Karpas-422 (cell line): ENCODE measurements at regions not wholly inside any gene's neighbourhood (a gene's known extent, or its start where the extent isn't known, plus 50 kb on each side); places are given as distances from the start of the nearest gene placed in this dataset.

Experiments
- DNase-seq: peaks from one replicate; pipeline ENCODE4 v3.0.0-alpha.2; 2015
- H2AFZ ChIP-seq: fragments of 200-600 bp; sonication (generic); 2 replicates; pipeline ENCODE4 v1.6.1; 2014; ENCODE audit warnings: antibody characterized with exemption, low read length, mixed read lengths
- H3K27ac ChIP-seq: fragments of 200-600 bp; sonication (generic); 2 replicates; pipeline ENCODE4 v1.5.1; 2014; ENCODE audit warnings: mild to moderate bottlenecking, low read length, moderate library complexity
- H3K27me3 ChIP-seq: fragments of 200-600 bp; sonication (generic); 2 replicates; pipeline ENCODE4 v1.6.1; 2014; ENCODE audit warnings: low read length, mixed read lengths
- H3K36me3 ChIP-seq: fragments of 200-600 bp; sonication (generic); 2 replicates; pipeline ENCODE4 v1.6.1; 2014; ENCODE audit warnings: low read length, mixed read lengths; ENCODE audit not compliant: insufficient read depth
- H3K4me1 ChIP-seq: fragments of 200-600 bp; sonication (generic); 2 replicates; pipeline ENCODE4 v1.6.1; 2014; ENCODE audit warnings: mild to moderate bottlenecking, low read length, mixed read lengths
- H3K4me2 ChIP-seq: fragments of 200-600 bp; sonication (generic); 2 replicates; pipeline ENCODE4 v1.6.1; 2014; ENCODE audit warnings: low read length, low read depth, mild to moderate bottlenecking; ENCODE audit not compliant: poor library complexity, severe bottlenecking
- H3K4me3 ChIP-seq: fragments of 200-600 bp; sonication (generic); 2 replicates; pipeline ENCODE4 v1.5.1; 2014; ENCODE audit warnings: mild to moderate bottlenecking, antibody characterized with exemption, low read length, mixed read lengths
- H3K79me2 ChIP-seq: fragments of 200-600 bp; sonication (generic); 2 replicates; pipeline ENCODE4 v1.6.1; 2014; ENCODE audit warnings: mild to moderate bottlenecking, low read length, mixed read lengths
- H3K9ac ChIP-seq: fragments of 200-600 bp; sonication (generic); 2 replicates; pipeline ENCODE4 v1.6.0; 2014; ENCODE audit warnings: low read length
- H3K9me2 ChIP-seq: fragments of 200-600 bp; sonication (generic), shearing (Covaris generic); replicated peaks from 2 replicates; pipeline ENCODE4 v1.6.0; 2014; ENCODE audit warnings: mild to moderate bottlenecking, low read length, moderate library complexity; ENCODE audit not compliant: insufficient read depth
- H3K9me3 ChIP-seq: fragments of 300-700, 200-600 bp; sonication (generic); 2 replicates; pipeline ENCODE4 v1.6.1; 2014; ENCODE audit warnings: low read length, mixed read lengths
- H4K20me1 ChIP-seq: fragments of 200-600 bp; sonication (generic); 2 replicates; pipeline ENCODE4 v1.6.1; 2014; ENCODE audit warnings: mild to moderate bottlenecking, antibody characterized with exemption, low read length, low read depth; ENCODE audit not compliant: insufficient read depth

DNA sequence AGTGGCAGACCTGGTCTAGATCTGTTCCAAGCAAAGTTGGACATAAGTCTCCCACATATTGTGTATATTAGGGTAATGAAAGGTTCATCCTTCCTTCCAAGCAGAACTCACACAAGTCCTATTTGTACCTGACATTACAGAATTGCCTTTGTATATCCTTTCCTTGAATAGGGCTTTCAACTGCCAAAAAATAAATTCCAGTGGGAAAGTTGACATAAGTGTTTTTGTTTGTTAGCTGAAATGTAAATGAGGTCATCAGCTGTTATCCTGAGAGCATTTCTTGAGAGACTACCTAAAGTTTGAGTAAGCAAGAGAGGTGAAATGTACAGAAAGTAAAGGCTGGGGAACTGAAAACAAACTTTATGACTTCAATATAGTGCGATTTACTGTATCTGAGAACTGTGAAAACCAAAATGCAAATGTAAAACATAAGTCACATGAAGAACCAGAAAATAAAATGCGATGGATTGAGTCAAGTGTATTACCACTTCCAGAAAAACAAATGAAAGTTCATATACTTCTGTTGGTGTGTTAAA lies 527.3 kb upstream of the SEMA3D start:
- H3K9me2 ChIP-seq = no peaks in the 10 kb centered on the region
- H3K4me3 ChIP-seq = no peak overlapping the region
- no peaks in the 10 kb centered on the region for H3K27me3 ChIP-seq
- no peak for DNase-seq
- no peaks in the 10 kb centered on the region for H3K4me1 ChIP-seq
- no peaks in the 10 kb centered on the region for H3K36me3 ChIP-seq
- H2AFZ ChIP-seq = no peak overlapping the region
- H3K4me2 ChIP-seq = no peak overlapping the region
- no peaks in the 10 kb centered on the region for H3K79me2 ChIP-seq
- no peak overlapping the region for H3K27ac ChIP-seq
- H4K20me1 ChIP-seq = no peaks in the 10 kb centered on the region
- H3K9ac ChIP-seq = no peak overlapping the region
- peaks cover 13% of the 10 kb centered on the region for H3K9me3 ChIP-seq

DNA sequence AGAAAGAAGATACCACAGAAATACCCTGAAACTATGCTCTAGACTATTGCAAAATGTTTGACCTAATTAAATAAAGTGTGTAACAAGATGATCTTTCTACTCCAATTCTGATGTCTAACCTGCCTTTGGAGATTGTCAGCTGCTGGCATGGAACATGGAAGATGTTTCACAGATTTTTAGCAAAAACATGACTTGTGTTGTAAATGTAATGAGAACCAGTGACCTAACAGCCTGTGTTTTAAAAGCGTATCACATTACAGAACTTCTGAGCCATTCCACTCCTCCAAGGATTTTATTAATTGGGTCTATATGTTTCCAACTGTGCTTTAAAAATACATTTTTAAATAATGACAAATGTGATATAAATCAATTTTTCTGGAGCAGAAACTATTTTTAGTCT lies 526.3 kb upstream of the SEMA3D start:
- Histone ChIP-seq H3K4me3 (no peak overlapping the region), H3K27ac (no peak overlapping the region), H3K36me3 (no peaks in the 10 kb centered on the region), H3K9me3 (peaks cover 13% of the 10 kb centered on the region), H3K27me3 (no peaks in the 10 kb centered on the region), H3K9me2 (no peaks in the 10 kb centered on the region), H3K4me2 (no peak overlapping the region), H2AFZ (no peak overlapping the region), H3K4me1 (no peaks in the 10 kb centered on the region), H3K79me2 (no peaks in the 10 kb centered on the region), H3K9ac (no peak overlapping the region), H4K20me1 (no peaks in the 10 kb centered on the region)
- no peak for DNase-seq

GRCh38 chr7:85711894-85712293 lies 525.0 kb upstream of the SEMA3D start:
- Histone ChIP-seq H3K36me3 (no peaks in the 10 kb centered on the region), H3K4me2 (no peak overlapping the region), H3K4me1 (no peaks in the 10 kb centered on the region), H3K79me2 (no peaks in the 10 kb centered on the region), H3K9me2 (no peaks in the 10 kb centered on the region), H3K27ac (no peak overlapping the region), H2AFZ (no peak overlapping the region), H3K4me3 (no peak overlapping the region), H3K27me3 (no peaks in the 10 kb centered on the region), H3K9ac (no peak overlapping the region), H4K20me1 (no peaks in the 10 kb centered on the region), H3K9me3 (peaks cover 9% of the 10 kb centered on the region)
- no peak for DNase-seq

DNA sequence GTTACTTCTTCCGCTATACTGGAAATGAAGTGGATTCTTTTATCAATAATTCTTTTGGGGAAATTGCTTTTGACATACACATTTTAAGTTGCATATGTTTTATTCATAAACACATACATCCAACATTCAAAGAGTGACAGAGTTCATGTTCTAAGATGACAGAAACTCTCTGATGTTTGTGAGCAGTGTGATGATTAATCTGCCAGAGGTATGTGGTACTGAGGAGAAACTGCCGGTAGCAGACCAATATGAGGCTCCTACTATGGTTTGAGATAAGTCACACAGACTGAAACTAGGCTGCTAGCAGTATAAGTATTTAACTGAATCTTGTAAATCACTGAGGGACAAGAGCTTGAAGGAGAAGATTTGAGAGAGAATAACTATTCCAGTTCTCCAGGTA lies 524.1 kb upstream of the SEMA3D start:
- Histone ChIP-seq H3K4me2 (no peak overlapping the region), H3K9ac (no peak overlapping the region), H4K20me1 (no peaks in the 10 kb centered on the region), H3K4me1 (no peaks in the 10 kb centered on the region), H3K79me2 (no peaks in the 10 kb centered on the region), H3K9me3 (peaks cover 12% of the 10 kb centered on the region), H3K36me3 (no peaks in the 10 kb centered on the region), H3K4me3 (no peak overlapping the region), H3K27me3 (no peaks in the 10 kb centered on the region), H2AFZ (no peak overlapping the region), H3K27ac (no peak overlapping the region), H3K9me2 (no peaks in the 10 kb centered on the region)
- DNase-seq = no peak

DNA sequence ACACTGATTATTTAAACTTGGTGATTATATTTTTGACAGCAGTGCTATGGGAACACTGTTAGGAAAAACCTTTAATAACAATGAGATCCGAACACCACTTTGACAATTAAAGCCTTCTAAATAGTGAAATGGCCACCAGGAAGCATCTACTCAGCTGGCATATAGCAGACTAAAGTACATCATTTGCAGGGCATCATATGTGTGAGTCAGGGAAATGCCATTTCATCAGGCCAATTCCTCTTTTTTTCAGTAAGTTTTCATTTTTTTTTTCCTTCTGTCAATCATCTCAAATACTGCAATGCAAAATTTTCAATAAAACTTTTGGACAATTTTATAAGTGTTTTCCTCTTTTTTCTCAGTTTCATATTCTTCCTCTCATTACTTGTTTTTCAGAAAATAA lies 521.4 kb upstream of the SEMA3D start:
- no peak for DNase-seq
- Histone ChIP-seq H3K4me1 (no peaks in the 10 kb centered on the region), H3K79me2 (no peaks in the 10 kb centered on the region), H3K27ac (no peak overlapping the region), H3K9me2 (no peaks in the 10 kb centered on the region), H3K9ac (no peak overlapping the region), H2AFZ (no peak overlapping the region), H3K27me3 (no peaks in the 10 kb centered on the region), H3K36me3 (no peaks in the 10 kb centered on the region), H4K20me1 (no peaks in the 10 kb centered on the region), H3K9me3 (peaks cover 10% of the 10 kb centered on the region), H3K4me2 (no peak overlapping the region), H3K4me3 (no peak overlapping the region)

- no peak overlapping the region for H2AFZ ChIP-seq
- H3K27me3 ChIP-seq = no peaks in the 10 kb centered on the region
- H3K4me2 ChIP-seq = no peak overlapping the region
- H3K4me1 ChIP-seq = no peaks in the 10 kb centered on the region
- H3K36me3 ChIP-seq = no peaks in the 10 kb centered on the region
- H4K20me1 ChIP-seq = no peaks in the 10 kb centered on the region
- H3K9me2 ChIP-seq = no peaks in the 10 kb centered on the region
- peaks cover 12% of the 10 kb centered on the region; the same call in 1 of the 2 replicates for H3K9me3 ChIP-seq
- H3K9ac ChIP-seq = no peak overlapping the region
- DNase-seq = no peak
- no peaks in the 10 kb centered on the region for H3K79me2 ChIP-seq
- H3K27ac ChIP-seq = no peak overlapping the region
- no peak overlapping the region for H3K4me3 ChIP-seq
Observed at GRCh38 chr7:85705076-85705475, 518.2 kb upstream of the SEMA3D start.

- no peak overlapping the region for H3K4me3 ChIP-seq
Observed at GRCh38 chr7:85703251-85704010, 516.6 kb upstream of the SEMA3D start.

GRCh38 chr7:85702348-85702747 lies 515.5 kb upstream of the SEMA3D start:
- Histone ChIP-seq H3K4me3 (no peak overlapping the region), H3K27me3 (no peaks in the 10 kb centered on the region), H2AFZ (no peak overlapping the region), H3K4me2 (no peak overlapping the region), H3K9ac (no peak overlapping the region), H4K20me1 (no peaks in the 10 kb centered on the region), H3K79me2 (no peaks in the 10 kb centered on the region), H3K36me3 (no peaks in the 10 kb centered on the region), H3K4me1 (no peaks in the 10 kb centered on the region), H3K27ac (no peak overlapping the region), H3K9me2 (no peaks in the 10 kb centered on the region), H3K9me3 (peaks cover 16% of the 10 kb centered on the region)
- no peak for DNase-seq

More at GRCh38 chr7:85703251-85704010, 516.6 kb upstream of the SEMA3D start:
- Histone ChIP-seq H3K4me1 (no peaks in the 10 kb centered on the region), H3K79me2 (no peaks in the 10 kb centered on the region), H3K27me3 (no peaks in the 10 kb centered on the region), H3K9ac (no peak overlapping the region), H3K4me2 (no peak overlapping the region), H2AFZ (no peak overlapping the region), H3K27ac (no peak overlapping the region), H3K9me3 (peaks cover 16% of the 10 kb centered on the region), H3K36me3 (no peaks in the 10 kb centered on the region), H4K20me1 (no peaks in the 10 kb centered on the region), H3K9me2 (no peaks in the 10 kb centered on the region)
- no peak for DNase-seq
